Thoracic aorta (tissue), 2 donors: ENCODE measurements at regions not wholly inside any gene's neighbourhood (a gene's known extent, or its start where the extent isn't known, plus 50 kb on each side); places are given as distances from the start of the nearest gene placed in this dataset.

Experiments
- ATAC-seq: fragments of 150-250 bp; one replicate; pipeline ENCODE4 v1.8.0; 2017; ENCODE audit warnings: low read depth; ENCODE audit not compliant: insufficient number of reproducible peaks, low FRiP score
- DNase-seq: peaks from one replicate; pipeline ENCODE4 v3.0.0-alpha.2; 2020; ENCODE audit warnings: low spot score
- H3K27ac ChIP-seq, 2 donors: fragments of 200-600 bp; sonication (generic); 1 replicate in 1 of 2; 2 replicates in 1 of 2; pipeline ENCODE4 v1.5.1; 2016; ENCODE audit warnings: mild to moderate bottlenecking in 2 of 2, moderate library complexity in 2 of 2
- H3K27me3 ChIP-seq: fragments of 200-600 bp; sonication (generic); replicated peaks from 2 replicates; pipeline ENCODE4 v1.6.0; 2016; ENCODE audit warnings: mild to moderate bottlenecking; ENCODE audit not compliant: insufficient read depth
- H3K36me3 ChIP-seq: fragments of 200-600 bp; sonication (generic); one replicate; pipeline ENCODE4 v1.5.1; 2016
- H3K4me1 ChIP-seq, 2 donors: fragments of 200-600 bp; sonication (generic); 1 replicate in 1 of 2; 2 replicates in 1 of 2; pipeline versions ENCODE4 v1.5.1 to v1.6.0; 2016; ENCODE audit warnings: low read depth in 2 of 2, mild to moderate bottlenecking in 1 of 2; ENCODE audit not compliant: control insufficient read depth in 1 of 2
- H3K4me3 ChIP-seq: fragments of 200-600 bp; sonication (generic); 2 replicates; pipeline ENCODE4 v1.5.1; 2016; ENCODE audit warnings: mild to moderate bottlenecking
- H3K9me3 ChIP-seq: fragments of 200-600 bp; sonication (generic); 2 replicates; pipeline ENCODE4 v1.5.1; 2016
- CTCF ChIP-seq: fragments of 200-600 bp; sonication (generic); IDR thresholded peaks from one replicate; pipeline ENCODE4 v1.5.1; 2019; ENCODE audit warnings: antibody characterized with exemption

GRCh38 chr2:12076810-12077209 is 330.4 kb downstream of the LPIN1 start:
- TF ChIP-seq CTCF: no peak
- Histone ChIP-seq H3K27me3 (no peaks in the 10 kb centered on the region), H3K4me3 (no peak overlapping the region)

GRCh38 chr2:12080360-12080759 is 333.9 kb downstream of the LPIN1 start:
- no peak for ATAC-seq
- no peaks in the 10 kb centered on the region for H3K9me3 ChIP-seq
- no peak for TF ChIP-seq CTCF

More at GRCh38 chr2:12076810-12077209, 330.4 kb downstream of the LPIN1 start:
- DNase-seq (no peak), ATAC-seq (no peak)
- no peaks in the 10 kb centered on the region for H3K4me1 ChIP-seq
- H3K36me3 ChIP-seq: no peaks in the 10 kb centered on the region
- H3K9me3 ChIP-seq: no peaks in the 10 kb centered on the region
- no peak overlapping the region for H3K27ac ChIP-seq

DNA sequence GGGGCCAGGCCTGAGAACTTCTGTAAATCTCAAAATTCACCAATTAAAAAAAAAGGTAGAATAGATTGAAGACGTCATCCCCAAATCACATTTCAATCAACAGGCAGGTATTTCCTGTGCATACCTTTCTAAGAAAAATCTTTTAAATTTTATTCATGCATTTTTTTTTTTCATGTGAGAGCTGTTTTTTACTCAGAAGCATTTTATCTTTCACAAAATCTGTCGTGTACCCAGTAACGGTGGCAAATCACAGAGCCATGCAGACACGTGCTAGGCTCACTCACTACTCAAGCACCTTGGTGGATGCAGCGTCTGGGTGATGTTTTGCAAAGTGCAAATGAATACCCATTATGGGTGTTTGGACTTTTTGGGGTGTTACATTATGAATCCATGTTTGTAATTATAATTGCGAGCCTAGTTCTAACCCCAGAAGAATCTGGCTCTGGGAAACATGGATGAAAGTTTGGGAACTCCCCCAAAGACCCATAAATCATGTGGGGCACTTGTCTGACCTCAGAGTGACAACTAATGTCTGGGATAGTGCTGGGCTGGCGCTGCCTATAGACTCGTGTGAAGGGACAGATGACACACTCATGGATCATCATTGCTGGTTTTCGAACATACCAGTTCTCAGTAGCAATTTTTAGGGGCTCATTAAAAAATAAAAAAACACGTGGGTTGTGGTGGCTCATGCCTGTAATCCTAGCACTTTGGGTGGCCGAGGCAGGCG is 335.2 kb downstream of the LPIN1 start:
- DNase-seq (no peak), ATAC-seq (no peak)
- TF ChIP-seq CTCF: no peak
- no peaks in the 10 kb centered on the region for H3K4me1 ChIP-seq
- H3K4me3 ChIP-seq: no peak overlapping the region
- no peak overlapping the region for H3K27ac ChIP-seq
- no peaks in the 10 kb centered on the region for H3K27me3 ChIP-seq
- H3K9me3 ChIP-seq: no peaks in the 10 kb centered on the region
- no peaks in the 10 kb centered on the region for H3K36me3 ChIP-seq

More at GRCh38 chr2:12080360-12080759, 333.9 kb downstream of the LPIN1 start:
- H3K27me3 ChIP-seq: no peaks in the 10 kb centered on the region
- H3K4me1 ChIP-seq: no peaks in the 10 kb centered on the region
- no peak overlapping the region for H3K27ac ChIP-seq
- H3K4me3 ChIP-seq: no peak overlapping the region
- no peaks in the 10 kb centered on the region for H3K36me3 ChIP-seq
- no peak for DNase-seq

DNA sequence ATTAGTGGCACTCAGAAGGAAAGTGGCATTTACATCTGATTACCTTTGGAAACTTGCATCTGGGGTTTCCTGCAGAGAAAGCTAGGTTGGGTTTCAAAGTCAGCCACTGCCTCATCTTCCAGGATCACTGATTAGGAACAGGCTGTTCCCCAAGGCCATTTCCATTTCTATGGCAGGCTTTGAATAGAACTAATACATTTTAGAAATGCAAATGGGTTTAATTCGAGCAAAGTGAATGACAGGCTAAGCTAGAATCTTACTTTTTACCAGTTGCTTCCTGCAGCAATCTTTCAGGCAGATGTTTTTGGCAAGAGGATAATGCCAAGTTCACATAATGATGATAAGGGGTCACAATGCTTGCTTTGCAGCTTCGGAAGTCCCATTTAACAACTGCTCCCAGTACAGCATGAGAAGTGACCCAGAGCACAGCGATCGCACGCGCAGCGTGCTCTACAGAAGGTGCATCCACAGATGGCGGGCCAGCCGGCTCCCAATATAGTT is 336.7 kb downstream of the LPIN1 start:
- TF ChIP-seq CTCF: no peak
- no peaks in the 10 kb centered on the region for H3K36me3 ChIP-seq
- DNase-seq: no peak

GRCh38 chr2:12083713-12084419 is 337.4 kb downstream of the LPIN1 start:
- ATAC-seq: no peak

More for the DNA sequence above, 336.7 kb downstream of the LPIN1 start:
- no peaks in the 10 kb centered on the region for H3K9me3 ChIP-seq
- no peak overlapping the region for H3K27ac ChIP-seq
- ATAC-seq: no peak
- no peak overlapping the region for H3K4me3 ChIP-seq
- no peaks in the 10 kb centered on the region for H3K4me1 ChIP-seq
- H3K27me3 ChIP-seq: no peaks in the 10 kb centered on the region

More at GRCh38 chr2:12083713-12084419, 337.4 kb downstream of the LPIN1 start:
- Histone ChIP-seq H3K9me3 (no peaks in the 10 kb centered on the region), H3K4me3 (no peak overlapping the region), H3K36me3 (no peaks in the 10 kb centered on the region), H3K4me1 (no peaks in the 10 kb centered on the region), H3K27me3 (no peaks in the 10 kb centered on the region), H3K27ac (no peak overlapping the region)
- DNase-seq: no peak
- TF ChIP-seq CTCF: no peak
